Islet of Langerhans (tissue), 1 donor: ENCODE measurements at regions not wholly inside any gene's neighbourhood (a gene's known extent, or its start where the extent isn't known, plus 50 kb on each side); places are given as distances from the start of the nearest gene placed in this dataset.
"Not testable (repeated sequence)": the region's sequence is repeated elsewhere in the genome, so short reads cannot be mapped to it uniquely, and the experiment has no call there.

Source experiments
- FAIRE-seq: peaks from one replicate; lab custom pipeline; 2011; peaks lifted over from hg19 to GRCh38; lab: Jason Lieb, UNC

DNA sequence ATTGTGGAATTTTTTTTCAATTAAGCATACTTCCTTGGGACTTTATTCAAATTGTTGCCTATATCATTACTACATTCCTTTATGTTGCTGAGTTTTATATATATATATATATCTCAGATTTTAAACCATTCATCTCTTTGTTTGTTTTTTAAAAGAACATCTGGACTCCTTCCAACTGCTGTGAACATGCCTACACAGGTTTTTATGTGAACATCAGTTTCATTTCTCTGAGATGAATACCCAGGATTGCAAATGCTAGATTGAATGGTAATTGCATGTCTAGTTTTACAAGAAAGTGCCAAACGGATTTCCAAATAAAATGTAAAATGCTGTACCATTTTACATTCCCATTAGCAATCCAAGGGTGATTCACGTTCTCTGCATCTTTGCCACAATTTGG, 1289.3 kb downstream of the HACE1 start:
- FAIRE-seq: no peak

DNA sequence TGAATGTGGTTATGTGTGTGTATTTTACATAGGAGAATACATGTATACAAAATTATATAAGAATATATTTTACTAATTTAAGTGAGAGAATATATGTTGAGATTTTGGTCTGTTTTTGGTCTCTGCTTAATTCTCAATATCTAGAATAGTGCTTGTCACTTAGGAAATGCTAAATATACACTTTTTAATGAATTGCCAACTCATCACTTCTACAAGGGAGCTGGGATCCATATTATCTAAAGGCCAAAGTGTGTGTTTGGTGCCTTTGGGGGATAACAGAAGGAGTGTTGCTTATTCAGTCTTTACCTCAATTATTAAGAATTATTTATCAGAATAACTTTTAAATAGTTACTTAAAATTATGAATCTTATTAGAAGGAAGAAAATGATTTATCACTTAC, 1304.8 kb downstream of the HACE1 start:
- FAIRE-seq: no peak

DNA sequence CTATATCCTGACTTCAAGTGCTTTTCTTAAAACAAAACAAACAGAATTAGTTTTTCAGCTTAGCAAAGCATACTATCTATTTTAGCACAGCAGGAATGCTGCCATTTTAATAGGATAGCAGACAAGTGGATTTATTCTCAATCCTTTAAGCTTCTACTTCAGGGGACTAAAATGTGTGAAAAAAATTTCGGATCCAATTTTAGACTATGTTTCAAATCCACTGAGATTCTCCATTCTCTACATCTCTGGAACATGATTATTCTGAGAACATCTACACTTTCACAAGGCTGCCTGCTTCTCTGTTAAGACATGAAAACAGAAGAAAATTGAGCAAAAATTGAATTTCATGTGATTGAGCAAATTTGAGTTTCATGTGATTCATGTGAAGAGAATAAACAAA, 1321.3 kb downstream of the HACE1 start:
- no peak for FAIRE-seq

DNA sequence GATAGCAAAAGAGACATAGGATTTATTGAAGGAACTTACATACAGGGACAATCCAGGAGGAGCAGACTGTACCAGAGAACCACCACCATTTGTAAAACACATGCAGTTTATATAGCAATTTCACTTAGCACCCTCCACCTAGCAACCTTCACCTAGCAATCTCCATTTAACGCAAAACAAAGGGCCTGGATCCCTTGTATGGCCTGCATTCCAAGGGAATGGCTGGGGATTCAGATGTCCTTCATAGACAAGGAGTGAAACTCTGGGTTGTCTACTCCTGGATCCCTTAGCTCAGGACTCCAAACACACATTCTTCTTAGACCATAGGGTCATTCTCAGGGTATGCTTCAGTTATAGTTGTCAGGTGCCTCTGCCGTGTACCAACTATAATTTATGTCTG, 1324.9 kb downstream of the HACE1 start:
- FAIRE-seq: no peak

DNA sequence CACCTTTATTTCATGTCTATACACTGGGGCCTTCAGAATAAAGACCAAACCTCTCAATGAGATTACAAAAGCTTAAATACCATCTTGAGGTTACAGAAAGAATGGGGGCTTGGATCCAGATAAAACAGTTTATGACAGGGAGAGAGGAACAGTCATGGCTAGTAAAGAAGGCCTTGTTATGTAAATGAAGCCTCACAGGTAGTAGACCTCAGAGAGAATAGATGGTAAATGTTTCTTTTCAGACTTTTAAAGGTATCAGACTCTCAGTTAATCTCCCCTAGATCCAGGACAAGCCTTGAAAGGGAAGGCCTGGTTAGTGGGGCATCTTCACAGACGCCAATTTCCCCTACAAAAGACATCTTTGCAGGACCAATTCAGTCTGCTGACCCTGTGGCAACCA, 1325.6 kb downstream of the HACE1 start:
- no peak for FAIRE-seq

DNA sequence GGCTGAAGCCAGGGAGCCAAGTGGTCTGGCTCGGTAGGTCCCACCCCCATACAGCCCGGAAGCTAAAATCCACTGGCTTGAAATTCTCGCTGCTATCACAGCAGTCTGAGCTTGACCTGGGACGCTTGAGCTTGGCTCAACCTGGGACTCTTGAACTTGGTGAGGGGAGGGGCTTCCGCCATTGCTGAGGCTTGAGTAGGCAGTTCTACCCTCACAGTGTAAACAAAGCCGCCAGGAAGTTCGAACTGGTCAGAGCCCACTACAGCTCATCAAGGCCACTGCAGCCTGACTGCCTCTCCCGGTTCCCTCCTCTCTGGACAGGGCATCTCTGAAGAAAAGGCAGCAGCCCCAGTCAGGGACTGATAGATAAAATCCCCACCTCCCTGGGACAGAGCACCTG, 1337.7 kb downstream of the HACE1 start:
- no peak for FAIRE-seq

DNA sequence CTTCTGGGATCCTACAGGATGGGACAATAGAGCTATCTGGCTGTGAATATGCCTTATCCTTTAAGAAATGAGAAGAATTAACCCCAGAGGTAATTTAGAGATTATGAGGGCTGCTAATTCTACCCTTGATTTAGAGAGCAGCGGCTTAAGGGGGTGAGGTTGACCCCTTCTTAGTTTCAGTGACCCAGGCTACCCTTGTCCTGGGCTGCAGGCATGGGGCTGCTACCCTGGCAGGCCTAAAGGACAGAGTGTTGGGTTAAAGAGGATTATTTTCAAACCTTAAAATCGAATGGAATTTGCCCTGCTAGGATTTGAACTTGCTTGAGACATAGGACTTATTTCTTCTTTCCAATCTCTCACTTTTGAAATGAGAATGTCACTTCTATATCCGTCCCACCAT, 1343.4 kb downstream of the HACE1 start:
- FAIRE-seq: no peak

DNA sequence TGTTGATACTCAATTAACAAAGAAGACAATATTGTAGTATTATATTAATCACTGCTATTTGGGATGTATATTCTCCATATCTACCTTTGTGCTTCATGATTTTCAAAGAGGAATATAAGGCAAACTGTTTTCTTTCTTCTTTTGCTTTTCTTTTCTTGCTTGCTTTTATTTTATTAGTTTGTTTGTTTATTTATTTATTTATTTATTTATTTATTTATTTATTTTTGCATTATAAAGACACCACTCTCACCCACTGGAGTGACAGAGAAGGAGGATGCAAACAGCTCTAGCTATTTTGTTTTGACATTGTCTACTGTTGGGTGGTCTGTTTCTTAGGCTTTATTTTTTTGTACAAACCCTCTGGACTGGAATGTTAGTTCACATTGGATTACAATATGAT, 1352.7 kb downstream of the HACE1 start:
- no peak for FAIRE-seq

DNA sequence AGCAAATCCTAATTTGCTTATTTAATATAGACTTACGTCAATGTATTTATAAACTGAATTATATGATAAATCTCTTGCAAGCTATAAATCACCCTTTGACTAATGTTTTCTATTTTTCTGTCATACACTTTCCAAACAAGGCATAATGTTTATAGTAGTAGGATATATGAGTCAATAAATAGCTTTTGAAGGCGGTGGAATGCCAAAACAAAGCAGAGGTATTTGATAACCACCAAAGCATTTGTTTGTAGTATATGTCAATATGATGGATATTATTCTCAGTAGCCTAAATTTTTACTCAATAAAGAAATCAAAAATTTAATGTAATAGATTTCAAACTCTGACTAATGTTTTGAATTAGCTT, 1354.6 kb downstream of the HACE1 start:
- no peak for FAIRE-seq

DNA sequence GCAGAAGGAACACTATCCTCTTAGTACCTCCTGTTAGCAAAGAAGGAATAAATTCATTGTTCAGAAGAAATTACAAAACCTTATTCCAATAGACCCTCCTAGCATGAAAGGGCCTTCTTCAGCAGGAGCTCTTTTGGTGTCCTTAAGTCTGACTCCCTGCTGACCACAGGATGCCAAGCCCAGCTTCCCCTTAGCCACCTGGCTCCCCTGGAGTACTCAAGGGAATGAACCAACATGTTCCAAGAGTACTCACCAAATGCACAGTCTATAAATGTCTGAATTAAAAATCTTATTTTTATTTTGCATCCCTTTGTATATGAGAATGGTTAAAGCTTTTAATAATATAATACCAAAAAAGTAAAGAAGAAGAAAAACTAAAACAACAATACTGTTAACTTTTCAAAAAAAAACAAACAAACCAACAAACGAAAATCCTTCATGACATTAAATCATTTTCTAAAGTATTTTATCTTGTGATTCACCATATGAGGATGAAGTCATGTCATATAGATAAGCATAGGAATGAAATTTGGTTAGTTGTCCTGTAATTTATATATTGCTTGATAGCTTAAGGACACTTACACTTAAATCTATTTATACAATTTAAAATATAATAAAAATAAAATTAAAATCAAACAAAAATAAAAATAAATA, 1355.1 kb downstream of the HACE1 start:
- FAIRE-seq: no peak

DNA sequence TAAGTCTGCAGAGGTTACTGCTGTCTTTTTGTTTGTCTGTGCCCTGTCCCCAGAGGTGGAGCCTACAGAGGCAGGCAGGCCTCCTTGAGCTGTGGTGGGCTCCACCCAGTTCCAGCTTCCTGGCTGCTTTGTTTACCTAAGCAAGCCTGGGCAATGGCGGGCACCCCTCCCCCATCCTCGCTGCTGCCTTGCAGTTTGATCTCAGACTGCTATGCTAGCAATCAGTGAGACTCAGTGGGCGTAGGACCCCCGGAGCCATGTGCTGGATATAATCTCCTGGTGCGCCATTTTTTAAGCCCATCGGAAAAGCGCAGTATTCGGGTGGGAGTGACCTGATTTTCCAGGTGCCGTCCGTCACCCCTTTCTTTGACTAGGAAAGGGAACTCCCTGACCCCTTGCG, 1363.1 kb downstream of the HACE1 start:
- FAIRE-seq: not testable (repeated sequence)

DNA sequence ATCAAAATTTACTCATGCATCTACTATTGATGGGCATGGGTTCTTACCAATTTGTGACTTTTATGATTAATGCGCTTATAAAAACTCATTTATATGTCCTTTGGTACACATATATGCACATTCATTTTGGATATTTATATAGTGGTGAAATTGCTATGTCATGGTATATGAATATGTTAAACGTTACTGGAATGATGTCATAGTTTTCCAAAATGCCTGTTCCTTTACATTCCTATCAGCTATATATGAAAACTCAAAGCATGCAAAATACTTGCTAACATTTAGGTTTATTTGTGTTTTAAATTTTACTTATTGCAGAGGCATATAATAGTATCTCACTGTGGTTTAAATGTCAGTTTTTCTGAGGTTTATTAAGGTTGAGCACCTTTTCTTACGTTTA, 1403.1 kb downstream of the HACE1 start:
- FAIRE-seq: no peak

DNA sequence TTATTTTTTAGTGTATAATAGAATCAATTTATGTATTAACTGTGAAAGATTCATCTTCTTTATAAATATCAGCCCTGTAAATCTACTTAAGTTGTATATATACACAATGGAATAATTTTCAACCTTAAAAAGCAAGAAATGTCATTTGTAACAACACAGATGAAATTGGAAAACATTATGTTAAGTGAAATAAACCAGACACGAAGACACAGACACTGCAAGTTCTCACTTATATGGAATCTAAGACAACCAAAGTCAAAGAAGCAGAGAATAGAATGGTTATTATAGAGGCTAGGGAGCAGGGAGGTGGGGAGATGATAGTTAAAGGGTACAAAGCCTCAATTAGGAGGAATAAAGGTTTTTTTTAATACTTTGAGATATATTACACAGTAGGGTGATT, 1404.4 kb downstream of the HACE1 start:
- FAIRE-seq: no peak

DNA sequence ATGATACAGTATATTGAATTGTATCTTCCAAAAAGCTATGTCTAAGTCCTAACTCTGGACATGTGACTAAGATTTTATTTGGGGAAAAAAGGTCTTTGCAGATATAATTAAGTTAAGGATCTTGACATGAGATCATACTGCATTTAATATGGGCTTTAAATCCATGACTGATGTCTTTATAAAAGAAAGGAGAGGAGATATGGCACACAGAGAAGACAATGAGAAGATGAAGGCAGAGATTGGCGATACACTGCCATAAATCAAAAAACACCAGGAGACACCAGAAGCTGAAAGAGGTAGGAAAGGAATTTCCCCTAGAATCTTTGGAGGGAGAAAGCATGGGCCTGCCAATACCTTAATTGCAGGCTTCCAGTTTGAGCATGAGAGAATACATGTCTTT, 1450.2 kb downstream of the HACE1 start:
- FAIRE-seq: no peak

DNA sequence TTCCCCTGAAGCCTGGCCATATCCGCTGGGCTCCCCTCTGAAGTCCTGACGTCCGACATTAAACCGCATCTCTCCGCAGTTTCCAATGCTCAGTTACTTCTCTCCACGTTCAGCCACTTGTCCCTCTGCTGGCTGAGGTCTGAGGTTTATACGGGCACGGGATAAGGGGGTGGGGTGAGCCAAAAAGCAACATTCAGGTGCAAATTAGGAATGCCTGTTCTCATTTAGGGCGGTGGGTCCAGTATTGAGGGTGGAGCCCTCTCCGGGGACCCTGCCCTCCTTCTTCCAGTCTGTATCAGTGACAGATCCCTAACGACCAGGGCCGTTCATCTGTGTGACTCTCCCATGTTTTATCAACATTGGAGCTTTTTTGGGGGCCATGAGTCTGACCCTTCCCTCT, 1454.4 kb downstream of the HACE1 start:
- no peak for FAIRE-seq

DNA sequence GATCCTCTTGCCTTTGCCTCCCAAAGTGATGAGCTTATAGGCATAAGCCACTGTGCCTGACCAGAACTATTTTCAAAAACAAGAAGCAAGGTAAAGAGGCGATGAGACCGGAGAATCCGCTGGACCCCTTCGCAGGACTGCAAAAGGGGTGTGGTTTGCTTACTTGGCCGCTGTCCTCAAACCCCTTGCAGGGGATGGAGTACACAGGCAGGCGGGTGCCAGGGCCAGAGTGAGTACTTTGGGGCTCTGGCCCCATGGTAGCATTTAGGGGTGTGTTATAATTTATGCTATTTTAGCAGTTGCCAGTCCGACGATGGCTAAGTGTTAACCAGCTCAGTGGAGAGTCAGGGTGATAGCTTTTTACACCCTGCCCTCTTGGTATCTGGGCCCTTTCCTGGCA, 1454.9 kb downstream of the HACE1 start:
- FAIRE-seq: no peak

DNA sequence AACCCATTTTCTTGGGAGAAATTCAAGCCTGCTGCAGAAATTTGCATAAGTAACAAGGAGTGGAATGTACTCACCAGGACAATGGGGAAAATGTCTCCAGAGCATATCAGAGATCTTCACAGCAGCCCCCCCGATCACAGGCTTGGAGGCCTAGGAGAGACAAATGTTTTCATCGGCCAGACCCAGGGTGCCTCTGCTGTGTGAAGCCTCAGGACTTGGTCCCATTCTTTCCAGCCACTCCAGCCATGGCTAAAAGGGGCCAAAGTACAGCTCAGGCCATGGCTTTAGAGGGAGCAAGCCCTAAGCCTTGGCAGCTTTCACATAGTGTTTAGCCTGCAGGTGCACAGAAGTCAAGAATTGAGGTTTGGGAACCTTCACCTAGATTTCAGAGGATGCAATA, 1463.0 kb downstream of the HACE1 start:
- FAIRE-seq: no peak

DNA sequence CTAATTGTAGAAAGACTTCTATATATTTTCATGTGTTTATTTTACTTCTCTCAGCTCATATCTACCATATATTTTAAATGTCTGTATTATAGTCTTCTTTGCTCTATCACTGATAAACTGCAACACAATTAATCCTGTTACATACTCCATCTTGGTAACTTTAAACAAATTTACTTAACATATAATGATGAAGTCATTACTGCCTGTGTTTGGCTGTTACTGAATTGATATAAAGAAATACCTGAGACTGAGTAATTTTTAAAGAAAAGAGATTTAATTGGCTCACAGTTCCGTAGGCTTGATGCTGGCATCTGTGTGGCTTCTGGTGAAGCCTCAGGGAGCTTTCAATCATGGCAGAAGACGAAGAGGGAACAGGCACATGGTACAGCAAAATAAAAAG, 1480.4 kb downstream of the HACE1 start:
- no peak for FAIRE-seq

DNA sequence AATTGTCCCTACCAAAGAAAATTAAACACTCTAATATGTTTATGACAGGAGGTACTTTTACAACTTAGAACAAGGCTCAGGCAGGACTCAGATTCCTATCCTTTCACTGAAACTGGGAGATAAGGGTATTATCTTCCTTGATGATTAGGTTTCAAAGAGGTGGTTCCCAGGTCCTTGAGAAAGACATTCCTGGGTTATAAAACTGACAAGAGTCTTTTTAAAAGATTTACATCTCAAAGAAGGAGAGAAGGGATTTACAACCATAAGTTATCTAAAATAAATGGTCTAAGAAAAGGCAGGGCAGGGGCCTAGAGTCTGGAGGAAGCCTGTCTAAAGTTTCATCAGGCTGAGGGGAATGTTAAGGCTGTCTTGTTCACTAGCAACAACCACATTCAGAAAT, 1492.5 kb downstream of the HACE1 start:
- no peak for FAIRE-seq

DNA sequence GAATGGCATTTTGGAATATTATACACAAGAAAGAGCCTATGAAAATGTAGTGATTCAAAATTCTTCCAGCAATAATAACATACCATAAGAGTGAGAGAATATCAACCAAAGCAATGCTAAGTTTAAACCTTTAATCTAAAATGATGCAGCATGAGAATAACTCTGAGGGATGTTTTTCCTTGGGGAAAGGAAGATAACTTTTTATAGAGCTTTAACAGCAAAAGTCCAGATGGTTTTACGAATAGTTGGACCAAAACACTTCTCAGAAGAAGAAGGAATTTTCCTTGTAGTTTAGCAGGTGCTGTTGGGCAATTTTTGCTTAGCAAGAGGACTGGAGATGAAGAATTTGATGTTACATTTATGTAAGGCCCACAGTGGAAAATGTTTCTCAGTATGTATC, 1503.2 kb downstream of the HACE1 start:
- no peak for FAIRE-seq

DNA sequence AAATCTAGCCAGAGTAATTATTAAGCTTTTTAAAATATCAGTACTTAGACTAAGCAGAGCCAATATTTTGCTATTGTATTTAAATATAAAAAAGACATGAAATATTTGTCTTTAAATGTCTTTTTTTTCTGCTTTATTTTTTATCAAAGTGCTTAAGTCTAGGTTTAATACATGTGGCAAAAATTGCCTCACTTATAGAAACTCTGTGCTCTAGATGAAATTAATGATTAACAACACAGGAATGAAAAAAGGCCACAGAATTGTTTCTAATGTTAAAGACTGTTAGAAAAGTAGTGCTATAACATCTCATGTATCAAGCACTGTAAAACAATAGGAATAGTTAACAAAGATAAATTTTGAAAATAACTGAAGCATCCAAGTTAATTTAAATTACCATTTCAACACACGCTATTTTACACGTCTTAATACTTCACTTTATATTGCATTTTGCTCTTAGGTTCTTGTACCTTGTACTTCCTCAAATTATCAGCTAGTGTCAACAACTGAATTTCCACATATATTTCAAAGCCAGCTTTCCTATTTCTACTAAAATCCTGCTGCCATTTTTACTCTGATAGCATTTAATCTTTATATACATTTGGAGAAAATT, 1515.1 kb downstream of the HACE1 start:
- no peak for FAIRE-seq

DNA sequence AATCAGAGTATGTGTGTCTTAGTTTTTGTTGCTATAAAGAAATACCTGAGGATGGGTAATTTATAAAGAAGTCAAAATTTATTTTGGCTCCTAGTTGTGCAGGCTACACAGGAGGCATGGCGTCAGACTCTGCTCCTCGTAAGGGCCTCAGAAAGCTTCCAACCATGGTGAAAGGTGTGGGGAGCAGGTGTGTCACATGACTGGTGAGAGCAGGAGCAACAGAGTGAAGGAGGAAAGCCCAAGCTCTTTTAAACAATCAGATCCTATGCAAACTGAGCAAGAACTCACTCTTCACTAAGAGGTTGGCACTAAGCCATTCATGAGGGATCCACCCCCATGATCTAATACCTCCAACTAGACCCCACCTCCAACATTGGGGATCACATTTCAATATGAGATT, 1524.3 kb downstream of the HACE1 start:
- FAIRE-seq: no peak

DNA sequence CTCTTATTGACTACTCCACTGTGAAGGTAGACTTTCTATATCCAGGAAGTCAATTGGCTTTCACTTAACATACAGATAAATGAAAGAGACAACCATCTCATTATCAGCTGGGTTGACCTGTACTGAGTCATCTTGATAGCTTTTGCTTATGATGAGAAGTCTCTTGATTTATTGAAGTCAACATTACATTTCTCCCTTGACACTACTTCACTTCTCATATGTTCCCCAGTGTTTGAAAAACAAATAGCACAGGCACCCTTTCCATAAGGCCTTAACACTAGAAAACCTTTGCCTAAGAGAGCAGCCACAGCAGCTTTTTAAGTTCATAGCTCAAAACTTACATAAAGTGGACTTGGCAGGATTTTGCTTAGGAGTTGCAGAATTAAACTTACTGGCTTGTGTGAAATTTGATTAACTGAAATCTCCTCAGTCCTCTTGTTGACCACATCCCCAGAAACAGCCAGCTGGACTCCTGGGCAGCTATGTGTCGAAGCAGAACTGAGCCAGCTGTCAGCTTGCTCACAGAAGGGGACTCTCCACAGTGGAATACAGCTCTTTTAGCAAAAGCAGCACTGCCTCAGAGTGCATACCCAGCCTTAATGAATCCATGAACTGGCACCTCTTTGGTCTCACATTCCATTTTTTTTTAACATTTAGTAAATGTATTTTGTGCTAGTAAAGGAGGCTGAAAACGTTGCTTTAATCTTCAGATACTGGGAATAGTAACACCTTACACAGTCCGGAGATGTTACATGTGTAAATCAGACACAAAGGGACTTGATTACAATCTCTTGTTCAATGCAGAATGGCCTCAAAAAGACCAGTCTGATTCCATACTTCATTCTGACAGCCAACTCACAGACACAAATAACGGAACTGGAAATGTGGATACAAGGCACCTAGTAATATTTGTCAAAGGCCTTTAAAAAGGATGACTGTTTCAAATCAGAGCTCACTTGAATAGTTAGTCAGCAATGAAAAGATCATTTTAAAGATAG, 1532.7 kb downstream of the HACE1 start:
- FAIRE-seq: no peak

DNA sequence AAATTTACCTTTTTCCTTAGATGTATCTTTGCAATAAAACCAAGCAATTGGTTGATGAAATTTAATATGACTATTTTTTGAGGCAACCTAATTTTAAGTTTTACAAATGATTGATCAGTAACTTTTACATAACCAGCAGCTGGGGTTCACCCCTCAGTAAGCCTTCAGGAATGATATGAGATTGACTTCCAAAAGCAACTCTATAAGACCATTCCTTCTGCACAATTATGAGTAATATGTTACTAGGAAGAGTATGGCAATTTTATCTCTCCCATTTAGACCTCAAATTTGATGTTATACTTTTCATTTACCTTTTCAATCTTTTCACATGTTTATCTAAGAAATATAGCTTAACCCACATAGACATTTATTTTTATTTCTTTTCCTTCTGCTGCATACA, 1546.3 kb downstream of the HACE1 start:
- no peak for FAIRE-seq
